ENCODE measurements at regions not wholly inside any gene's neighbourhood (a gene's known extent, or its start where the extent isn't known, plus 50 kb on each side); places are given as distances from the start of the nearest gene placed in this dataset.

DNA sequence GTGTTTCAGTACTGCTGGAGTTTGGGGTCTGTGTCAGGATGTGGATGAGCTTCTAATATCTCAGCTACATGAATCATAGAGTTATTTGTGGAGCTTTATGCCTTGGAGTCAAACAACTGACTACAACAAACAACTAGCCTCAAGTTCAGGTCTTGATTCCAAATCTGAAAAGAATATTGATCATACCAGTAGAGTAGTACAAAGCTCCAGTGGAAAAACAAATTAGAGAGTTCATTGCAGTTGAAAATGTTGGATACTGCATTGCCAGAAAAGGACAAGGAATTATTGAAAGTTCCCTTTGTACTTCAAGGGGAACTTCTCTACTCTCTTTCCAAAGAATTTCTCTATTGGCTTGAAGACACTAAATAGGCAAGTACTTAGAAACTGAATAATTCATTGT, 117.6 kb upstream of the CTTNBP2 start:
- no peak for ATAC-seq
- H2AFZ ChIP-seq (ENCODE audit: control insufficient read depth, low read depth, low read length), result no peak overlapping the region
- no peak for FAIRE-seq
- H3K9me3 ChIP-seq (replicated peaks; ENCODE audit: control insufficient read depth, insufficient read depth, low read length), result no peaks in the 10 kb centered on the region; the same call in 2 of the 3 replicates
- H3K36me3 ChIP-seq (ENCODE audit: control insufficient read depth in 2 of 2, insufficient read depth in 2 of 2, low read length in 1 of 2), result no peaks in the 10 kb centered on the region
- H3K79me2 ChIP-seq (ENCODE audit: control insufficient read depth, insufficient read depth, low read length), result no peaks in the 10 kb centered on the region
- ChIA-PET RAD21 (ENCODE audit: unreplicated experiment) (interaction anchor here (0.8 kb wide), 1 partner anchor 90 kb away, joined by 3 read pairs; no protein-coding TSS in a partner anchor), POLR2A (no interaction called here), SMC1A (ENCODE audit: uncharacterized antibody, unreplicated experiment) (no interaction called here), CTCF (interaction anchor here (1.6 to 1.9 kb wide), 2 partner anchors 114 to 240 kb away, joined by 3 to 5 read pairs; no protein-coding TSS in a partner anchor)
- no peaks in the 10 kb centered on the region for H4K20me1 ChIP-seq (ENCODE audit: control insufficient read depth, insufficient read depth)
- no peak overlapping the region for H3K4me2 ChIP-seq (ENCODE audit: control insufficient read depth, insufficient read depth)
- no peak for DNase-seq (ENCODE audit: low read depth, low spot score)
- in situ Hi-C loops (cut with MboI) (no loop called here), intact Hi-C loops (cut with micrococcal nuclease; ENCODE audit: unreplicated experiment) (loop anchor here (5.0 kb wide), 2 partner anchors 116 to 161 kb away; no protein-coding TSS in a partner anchor)
- H3K9ac ChIP-seq (ENCODE audit: control insufficient read depth, insufficient read depth, low read length), result no peak overlapping the region
- no peaks in the 10 kb centered on the region for H3K27me3 ChIP-seq (replicated peaks in 1 of 2; ENCODE audit: control insufficient read depth in 2 of 2, insufficient read depth in 2 of 2, low read length in 1 of 2)
- H3K4me3 ChIP-seq, result no peak overlapping the region
- H3K27ac ChIP-seq (ENCODE audit: control insufficient read depth, insufficient read depth), result no peak overlapping the region
- BruUV-seq (replicated peaks), result no TSS peak
- H3K4me1 ChIP-seq (ENCODE audit: control insufficient read depth, insufficient read depth, low read length), result no peaks in the 10 kb centered on the region
- TF ChIP-seq, protein P1, sequence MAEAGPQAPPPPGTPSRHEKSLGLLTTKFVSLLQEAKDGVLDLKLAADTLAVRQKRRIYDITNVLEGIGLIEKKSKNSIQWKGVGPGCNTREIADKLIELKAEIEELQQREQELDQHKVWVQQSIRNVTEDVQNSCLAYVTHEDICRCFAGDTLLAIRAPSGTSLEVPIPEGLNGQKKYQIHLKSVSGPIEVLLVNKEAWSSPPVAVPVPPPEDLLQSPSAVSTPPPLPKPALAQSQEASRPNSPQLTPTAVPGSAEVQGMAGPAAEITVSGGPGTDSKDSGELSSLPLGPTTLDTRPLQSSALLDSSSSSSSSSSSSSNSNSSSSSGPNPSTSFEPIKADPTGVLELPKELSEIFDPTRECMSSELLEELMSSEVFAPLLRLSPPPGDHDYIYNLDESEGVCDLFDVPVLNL (IDR thresholded peaks at IDR 0.05; ENCODE audit: low read depth, low read length), result no peak
- no peak for TF ChIP-seq PBX3 (IDR thresholded peaks at IDR 0.05; ENCODE audit: insufficient replicate concordance, low read depth, low read length)
- no peak for TF ChIP-seq PAX8 (IDR thresholded peaks at IDR 0.05)
- no peak for TF ChIP-seq MYC (IDR thresholded peaks at IDR 0.05; ENCODE audit: insufficient read depth, insufficient read length, insufficient replicate concordance, low read length, severe bottlenecking)
- TF ChIP-seq TBL1XR1 (IDR thresholded peaks at IDR 0.05; ENCODE audit: low read depth, low read length), result no peak
- TF ChIP-seq EZH2 (IDR thresholded peaks at IDR 0.05; ENCODE audit: borderline replicate concordance, control insufficient read depth, low read depth, low read length), result no peak
- TF ChIP-seq, protein P2, sequence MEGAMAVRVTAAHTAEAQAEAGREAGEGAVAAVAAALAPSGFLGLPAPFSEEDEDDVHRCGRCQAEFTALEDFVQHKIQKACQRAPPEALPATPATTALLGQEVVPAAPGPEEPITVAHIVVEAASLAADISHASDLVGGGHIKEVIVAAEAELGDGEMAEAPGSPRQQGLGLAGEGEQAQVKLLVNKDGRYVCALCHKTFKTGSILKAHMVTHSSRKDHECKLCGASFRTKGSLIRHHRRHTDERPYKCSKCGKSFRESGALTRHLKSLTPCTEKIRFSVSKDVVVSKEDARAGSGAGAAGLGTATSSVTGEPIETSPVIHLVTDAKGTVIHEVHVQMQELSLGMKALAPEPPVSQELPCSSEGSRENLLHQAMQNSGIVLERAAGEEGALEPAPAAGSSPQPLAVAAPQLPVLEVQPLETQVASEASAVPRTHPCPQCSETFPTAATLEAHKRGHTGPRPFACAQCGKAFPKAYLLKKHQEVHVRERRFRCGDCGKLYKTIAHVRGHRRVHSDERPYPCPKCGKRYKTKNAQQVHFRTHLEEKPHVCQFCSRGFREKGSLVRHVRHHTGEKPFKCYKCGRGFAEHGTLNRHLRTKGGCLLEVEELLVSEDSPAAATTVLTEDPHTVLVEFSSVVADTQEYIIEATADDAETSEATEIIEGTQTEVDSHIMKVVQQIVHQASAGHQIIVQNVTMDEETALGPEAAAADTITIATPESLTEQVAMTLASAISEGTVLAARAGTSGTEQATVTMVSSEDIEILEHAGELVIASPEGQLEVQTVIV (IDR thresholded peaks at IDR 0.05; ENCODE audit: borderline replicate concordance, partially characterized antibody), result no peak
- TF ChIP-seq, protein P3, sequence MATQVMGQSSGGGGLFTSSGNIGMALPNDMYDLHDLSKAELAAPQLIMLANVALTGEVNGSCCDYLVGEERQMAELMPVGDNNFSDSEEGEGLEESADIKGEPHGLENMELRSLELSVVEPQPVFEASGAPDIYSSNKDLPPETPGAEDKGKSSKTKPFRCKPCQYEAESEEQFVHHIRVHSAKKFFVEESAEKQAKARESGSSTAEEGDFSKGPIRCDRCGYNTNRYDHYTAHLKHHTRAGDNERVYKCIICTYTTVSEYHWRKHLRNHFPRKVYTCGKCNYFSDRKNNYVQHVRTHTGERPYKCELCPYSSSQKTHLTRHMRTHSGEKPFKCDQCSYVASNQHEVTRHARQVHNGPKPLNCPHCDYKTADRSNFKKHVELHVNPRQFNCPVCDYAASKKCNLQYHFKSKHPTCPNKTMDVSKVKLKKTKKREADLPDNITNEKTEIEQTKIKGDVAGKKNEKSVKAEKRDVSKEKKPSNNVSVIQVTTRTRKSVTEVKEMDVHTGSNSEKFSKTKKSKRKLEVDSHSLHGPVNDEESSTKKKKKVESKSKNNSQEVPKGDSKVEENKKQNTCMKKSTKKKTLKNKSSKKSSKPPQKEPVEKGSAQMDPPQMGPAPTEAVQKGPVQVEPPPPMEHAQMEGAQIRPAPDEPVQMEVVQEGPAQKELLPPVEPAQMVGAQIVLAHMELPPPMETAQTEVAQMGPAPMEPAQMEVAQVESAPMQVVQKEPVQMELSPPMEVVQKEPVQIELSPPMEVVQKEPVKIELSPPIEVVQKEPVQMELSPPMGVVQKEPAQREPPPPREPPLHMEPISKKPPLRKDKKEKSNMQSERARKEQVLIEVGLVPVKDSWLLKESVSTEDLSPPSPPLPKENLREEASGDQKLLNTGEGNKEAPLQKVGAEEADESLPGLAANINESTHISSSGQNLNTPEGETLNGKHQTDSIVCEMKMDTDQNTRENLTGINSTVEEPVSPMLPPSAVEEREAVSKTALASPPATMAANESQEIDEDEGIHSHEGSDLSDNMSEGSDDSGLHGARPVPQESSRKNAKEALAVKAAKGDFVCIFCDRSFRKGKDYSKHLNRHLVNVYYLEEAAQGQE (IDR thresholded peaks at IDR 0.05; ENCODE audit: low read depth, low read length), result no peak
- TF ChIP-seq NFIC (IDR thresholded peaks at IDR 0.05; ENCODE audit: low read depth, low read length), result no peak
- TF ChIP-seq MTA2 (IDR thresholded peaks at IDR 0.05; ENCODE audit: low read depth), result no peak
- no peak for TF ChIP-seq POLR2AphosphoS5 (IDR thresholded peaks at IDR 0.05; ENCODE audit: low read length)
- no peak for TF ChIP-seq CEBPB (IDR thresholded peaks at IDR 0.05; ENCODE audit: borderline replicate concordance in 1 of 2, low read depth in 2 of 2, low read length in 2 of 2)
- TF ChIP-seq, protein P4, sequence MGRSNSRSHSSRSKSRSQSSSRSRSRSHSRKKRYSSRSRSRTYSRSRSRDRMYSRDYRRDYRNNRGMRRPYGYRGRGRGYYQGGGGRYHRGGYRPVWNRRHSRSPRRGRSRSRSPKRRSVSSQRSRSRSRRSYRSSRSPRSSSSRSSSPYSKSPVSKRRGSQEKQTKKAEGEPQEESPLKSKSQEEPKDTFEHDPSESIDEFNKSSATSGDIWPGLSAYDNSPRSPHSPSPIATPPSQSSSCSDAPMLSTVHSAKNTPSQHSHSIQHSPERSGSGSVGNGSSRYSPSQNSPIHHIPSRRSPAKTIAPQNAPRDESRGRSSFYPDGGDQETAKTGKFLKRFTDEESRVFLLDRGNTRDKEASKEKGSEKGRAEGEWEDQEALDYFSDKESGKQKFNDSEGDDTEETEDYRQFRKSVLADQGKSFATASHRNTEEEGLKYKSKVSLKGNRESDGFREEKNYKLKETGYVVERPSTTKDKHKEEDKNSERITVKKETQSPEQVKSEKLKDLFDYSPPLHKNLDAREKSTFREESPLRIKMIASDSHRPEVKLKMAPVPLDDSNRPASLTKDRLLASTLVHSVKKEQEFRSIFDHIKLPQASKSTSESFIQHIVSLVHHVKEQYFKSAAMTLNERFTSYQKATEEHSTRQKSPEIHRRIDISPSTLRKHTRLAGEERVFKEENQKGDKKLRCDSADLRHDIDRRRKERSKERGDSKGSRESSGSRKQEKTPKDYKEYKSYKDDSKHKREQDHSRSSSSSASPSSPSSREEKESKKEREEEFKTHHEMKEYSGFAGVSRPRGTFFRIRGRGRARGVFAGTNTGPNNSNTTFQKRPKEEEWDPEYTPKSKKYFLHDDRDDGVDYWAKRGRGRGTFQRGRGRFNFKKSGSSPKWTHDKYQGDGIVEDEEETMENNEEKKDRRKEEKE (IDR thresholded peaks at IDR 0.05), result no peak
